GM12891 (cell line): ENCODE measurements at regions not wholly inside any gene's neighbourhood (a gene's known extent, or its start where the extent isn't known, plus 50 kb on each side); places are given as distances from the start of the nearest gene placed in this dataset.

Experiments
- DNase-seq: peaks from one replicate; pipeline ENCODE4 v3.0.0; 2011; ENCODE audit warnings: low spot score; ENCODE audit not compliant: insufficient read length
- FAIRE-seq: peaks from 2 replicates; lab custom pipeline; 2011; peaks lifted over from hg19 to GRCh38; lab: Jason Lieb, UNC
- PAX5 ChIP-seq: IDR thresholded peaks from 2 replicates; pipeline ENCODE4 v1.6.1; 2011; ENCODE audit warnings: low read length, moderate library complexity, mild to moderate bottlenecking; ENCODE audit not compliant: insufficient read depth, severe bottlenecking
- POLR2A ChIP-seq: IDR thresholded peaks from 2 replicates; pipeline ENCODE4 v1.6.1; 2011; ENCODE audit warnings: low read depth, low read length, control low read depth
- POLR2AphosphoS5 ChIP-seq: IDR thresholded peaks from 2 replicates; pipeline ENCODE4 v1.6.1; 2011; ENCODE audit warnings: low read depth, low read length, control low read depth
- POU2F2 ChIP-seq: IDR thresholded peaks from 2 replicates; pipeline ENCODE4 v1.6.1; 2011; ENCODE audit warnings: low read depth, mild to moderate bottlenecking, control low read depth, low read length, moderate library complexity
- SPI1 ChIP-seq: IDR thresholded peaks from 2 replicates; pipeline ENCODE4 v1.6.1; 2011; ENCODE audit warnings: low read depth, low read length, control low read depth
- TAF1 ChIP-seq: IDR thresholded peaks from 2 replicates; pipeline ENCODE4 v1.6.1; 2011; ENCODE audit warnings: low read depth, low read length, control low read depth

- TF ChIP-seq POLR2AphosphoS5 (no peak), TAF1 (no peak), PAX5 (no peak), SPI1 (no peak), POU2F2 (no peak), POLR2A (no peak)
- FAIRE-seq (no peak), DNase-seq (no peak)
These were observed 514.9 kb upstream of the ARRDC3 start for GRCh38 chr5:91898019-91898418.

GRCh38 chr5:91888810-91889209 is 505.7 kb upstream of the ARRDC3 start:
- TF ChIP-seq PAX5 (no peak), TAF1 (no peak), POLR2A (no peak), POU2F2 (no peak)
- DNase-seq: no peak
- no peak for FAIRE-seq

- no peak for TF ChIP-seq PAX5
- no peak for TF ChIP-seq POU2F2
- no peak for TF ChIP-seq SPI1
- no peak for TF ChIP-seq POLR2A
- TF ChIP-seq POLR2AphosphoS5: no peak
- TF ChIP-seq TAF1: no peak
- FAIRE-seq: no peak
- DNase-seq: no peak
These were observed 502.5 kb upstream of the ARRDC3 start for GRCh38 chr5:91885291-91886265.

- TF ChIP-seq POLR2A: no peak
- no peak for TF ChIP-seq TAF1
- TF ChIP-seq POLR2AphosphoS5: no peak
- TF ChIP-seq POU2F2: no peak
- TF ChIP-seq PAX5: no peak
- TF ChIP-seq SPI1: no peak
- DNase-seq: no peak
- no peak for FAIRE-seq
These were observed 500.9 kb upstream of the ARRDC3 start for GRCh38 chr5:91884036-91884435.

GRCh38 chr5:91875196-91875779 is 492.2 kb upstream of the ARRDC3 start:
- FAIRE-seq (no peak), DNase-seq (no peak)
- TF ChIP-seq PAX5 (no peak), POLR2A (no peak), POLR2AphosphoS5 (no peak), POU2F2 (no peak), SPI1 (no peak), TAF1 (no peak)

GRCh38 chr5:91867799-91868198 is 484.7 kb upstream of the ARRDC3 start:
- DNase-seq (no peak), FAIRE-seq (no peak)
- TF ChIP-seq POLR2A (no peak), POLR2AphosphoS5 (no peak), SPI1 (no peak), PAX5 (no peak), TAF1 (no peak), POU2F2 (no peak)

- no peak for DNase-seq
- TF ChIP-seq PAX5 (no peak), POU2F2 (no peak), SPI1 (no peak), POLR2AphosphoS5 (no peak), POLR2A (no peak), TAF1 (no peak)
- no peak for FAIRE-seq
These were observed 482.8 kb upstream of the ARRDC3 start for GRCh38 chr5:91865915-91866314.

- TF ChIP-seq POU2F2 (no peak), POLR2AphosphoS5 (no peak), PAX5 (no peak), POLR2A (no peak), SPI1 (no peak), TAF1 (no peak)
- no peak for FAIRE-seq
- DNase-seq: no peak
These were observed 481.8 kb upstream of the ARRDC3 start for GRCh38 chr5:91864962-91865361.

GRCh38 chr5:91851670-91852069 is 468.6 kb upstream of the ARRDC3 start:
- DNase-seq: no peak
- TF ChIP-seq PAX5 (no peak), TAF1 (no peak), SPI1 (no peak), POLR2AphosphoS5 (no peak), POLR2A (no peak), POU2F2 (no peak)
- no peak for FAIRE-seq
